IMR-90 (cell line): ENCODE measurements at regions not wholly inside any gene's neighbourhood (a gene's known extent, or its start where the extent isn't known, plus 50 kb on each side); places are given as distances from the start of the nearest gene placed in this dataset.

Experiments used
- ATAC-seq: fragments of 200-7000 bp; cut with Tn5 transposase; 2 replicates; pipeline ENCODE4 v1.9.1; 2020; ENCODE audit warnings: low read depth, mild to moderate bottlenecking, moderate library complexity
- BruUV-seq: library from RNA; stranded (reverse); fragments of 400-500 nt; replicated peaks from 2 replicates; lab custom pipeline; 2021; lab: Mats Ljungman, UMichigan
- CTCF ChIA-PET: fragments of 300-600 bp; formaldehyde crosslinking; extraction: SDS; loops from one replicate; lab custom pipeline; 2021; ENCODE audit warnings: antibody characterized with exemption; lab: Yijun Ruan, JAX
- POLR2A ChIA-PET: fragments of 300-600 bp; sonication (Branson Sonifier 250); formaldehyde crosslinking; loops from one replicate; lab custom pipeline; 2022; ENCODE audit warnings: antibody characterized with exemption; ENCODE audit not compliant: unreplicated experiment; lab: Charles Lee
- DNase-seq: peaks from one replicate; pipeline ENCODE4 v3.0.0; 2013
- H2AFZ ChIP-seq: replicated peaks from 2 replicates; pipeline ENCODE3; 2013; ENCODE audit warnings: low read length, mild to moderate bottlenecking; ENCODE audit not compliant: poor library complexity
- H2AK5ac ChIP-seq: 2 replicates; pipeline ENCODE4 v1.6.1; 2013; ENCODE audit warnings: low read depth, low read length, inconsistent platforms
- H2AK9ac ChIP-seq: replicated peaks from 2 replicates; pipeline ENCODE3; 2013; ENCODE audit warnings: mild to moderate bottlenecking, low read depth, low read length, moderate library complexity; ENCODE audit not compliant: poor library complexity
- H2BK120ac ChIP-seq: 2 replicates; pipeline ENCODE4 v1.6.1; 2013; ENCODE audit warnings: low read depth, low read length, inconsistent platforms
- H2BK15ac ChIP-seq: 3 replicates; pipeline ENCODE4 v1.6.1; 2013; ENCODE audit warnings: low read depth, low read length, inconsistent platforms
- H2BK20ac ChIP-seq: 2 replicates; pipeline ENCODE4 v1.6.1; 2013; ENCODE audit warnings: low read depth, mild to moderate bottlenecking, inconsistent platforms, low read length, moderate library complexity
- H2BK5ac ChIP-seq: 2 replicates; pipeline ENCODE4 v1.6.1; 2013; ENCODE audit warnings: mild to moderate bottlenecking, low read depth, low read length, inconsistent platforms; ENCODE audit not compliant: poor library complexity, severe bottlenecking
- H3K14ac ChIP-seq: replicated peaks from 2 replicates; pipeline ENCODE4 v1.6.1; 2013; ENCODE audit warnings: low read depth, low read length, inconsistent platforms
- H3K18ac ChIP-seq: 2 replicates; pipeline ENCODE4 v1.6.1; 2013; ENCODE audit warnings: low read depth, low read length, control low read depth
- H3K23ac ChIP-seq: 2 replicates; pipeline ENCODE4 v1.6.1; 2013; ENCODE audit warnings: low read depth, low read length, inconsistent platforms
- H3K27ac ChIP-seq: 2 replicates; pipeline ENCODE4 v1.5.1; 2013; ENCODE audit warnings: mild to moderate bottlenecking, control low read depth, low read length; ENCODE audit not compliant: insufficient read depth
- H3K27me3 ChIP-seq: 2 replicates; pipeline ENCODE4 v1.6.1; 2013; ENCODE audit warnings: low read length; ENCODE audit not compliant: control insufficient read depth, insufficient read depth
- H3K36me3 ChIP-seq: 2 replicates; pipeline ENCODE4 v1.6.1; 2013; ENCODE audit warnings: low read length, mixed read lengths; ENCODE audit not compliant: control insufficient read depth, insufficient read depth
- H3K4ac ChIP-seq: 2 replicates; pipeline ENCODE4 v1.6.1; 2013; ENCODE audit warnings: low read depth, low read length, inconsistent platforms
- H3K4me1 ChIP-seq: 2 replicates; pipeline ENCODE4 v1.6.1; 2013; ENCODE audit warnings: low read length, mixed read lengths; ENCODE audit not compliant: control insufficient read depth, insufficient read depth
- H3K4me2 ChIP-seq: 2 replicates; pipeline ENCODE4 v1.6.1; 2013; ENCODE audit warnings: low read depth, mild to moderate bottlenecking, control low read depth, low read length, moderate library complexity
- H3K4me3 ChIP-seq: 2 replicates; pipeline ENCODE4 v1.5.1; 2013; ENCODE audit warnings: low read depth, mild to moderate bottlenecking, control low read depth, low read length, moderate library complexity; ENCODE audit not compliant: insufficient read depth
- H3K56ac ChIP-seq: 2 replicates; pipeline ENCODE4 v1.6.1; 2013; ENCODE audit warnings: low read length, inconsistent platforms; ENCODE audit not compliant: insufficient read depth; ENCODE audit errors: extremely low read depth
- H3K79me1 ChIP-seq, 2 experiments: 2 replicates each; pipeline ENCODE4 v1.6.1; 2013; ENCODE audit warnings: low read length in 2 of 2, inconsistent platforms in 1 of 2, low read depth in 1 of 2
- H3K9ac ChIP-seq: 2 replicates; pipeline ENCODE4 v1.6.1; 2013; ENCODE audit warnings: low read depth, low read length, control low read depth
- H3K9me1 ChIP-seq: 2 replicates; pipeline ENCODE4 v1.6.1; 2013; ENCODE audit warnings: low read length, inconsistent platforms; ENCODE audit not compliant: insufficient read depth
- H3K9me3 ChIP-seq: 2 replicates; pipeline ENCODE4 v1.6.1; 2013; ENCODE audit warnings: low read length; ENCODE audit not compliant: control insufficient read depth, insufficient read depth
- H4K20me1 ChIP-seq: 2 replicates; pipeline ENCODE4 v1.6.1; 2013; ENCODE audit warnings: low read length, inconsistent platforms; ENCODE audit not compliant: insufficient read depth
- H4K5ac ChIP-seq: 2 replicates; pipeline ENCODE4 v1.6.1; 2013; ENCODE audit warnings: mild to moderate bottlenecking, low read depth, low read length, control low read depth
- H4K8ac ChIP-seq, 2 experiments: 2 replicates each; pipeline ENCODE4 v1.6.1; 2013; ENCODE audit warnings: low read depth in 2 of 2, low read length in 2 of 2, control low read depth in 1 of 2, inconsistent platforms in 1 of 2
- H4K91ac ChIP-seq: 2 replicates; pipeline ENCODE4 v1.6.1; 2013; ENCODE audit warnings: low read depth, low read length, inconsistent platforms; ENCODE audit not compliant: insufficient read depth
- FOS ChIP-seq: fragments of 150-350 bp; IDR thresholded peaks from 2 replicates; pipeline ENCODE4 v1.6.1; 2016; ENCODE audit warnings: low read depth, low read length
- MAFK ChIP-seq: IDR thresholded peaks from 2 replicates; pipeline ENCODE4 v1.6.1; 2012; ENCODE audit warnings: low read depth, low read length, improper control_type of control experiment
- NFE2L2 ChIP-seq: fragments of 150-350 bp; IDR thresholded peaks from 2 replicates; pipeline ENCODE4 v1.6.1; 2016; ENCODE audit warnings: low read depth, mild to moderate bottlenecking, low read length
- SMC3 ChIP-seq: fragments of 150-350 bp; IDR thresholded peaks from 2 replicates; pipeline ENCODE4 v1.6.1; 2016; ENCODE audit warnings: low read depth, mild to moderate bottlenecking, antibody characterized with exemption, low read length, moderate library complexity
- WGBS, 2 experiments: methylation state at CpG; one replicate each; pipeline versions ENCODE4 v1.1.5 to v1.1.7; 2013; ENCODE audit warnings: missing lambda C conversion rate in 2 of 2; ENCODE audit not compliant: insufficient read length in 1 of 2; ENCODE audit errors: extremely low coverage in 2 of 2; 5-methylcytosine and 5-hydroxymethylcytosine counted together
- dilution Hi-C: fragments of 300-500 bp; cut with HindIII; formaldehyde crosslinking; loops from one replicate; pipeline ENCODE4 v1.14.3; 2018; ENCODE audit warnings: low sequenced_read_pairs; ENCODE audit not compliant: unreplicated experiment
- in situ Hi-C: fragments of 300-500 bp; cut with MboI; formaldehyde crosslinking; loops from 3 replicates; pipeline ENCODE4 v1.14.3; 2019; ENCODE audit warnings: low sequenced_read_pairs, inconsistent platforms, mixed read lengths
- intact Hi-C: fragments of 100-400 bp; cut with micrococcal nuclease; formaldehyde crosslinking; loops from 2 replicates; pipeline ENCODE4 v1.10.0; 2022
- TF ChIP-seq, protein P1 (sequence below): fragments of 150-350 bp; IDR thresholded peaks from 2 replicates; pipeline ENCODE4 v1.6.1; 2017; ENCODE audit warnings: mild to moderate bottlenecking, antibody characterized with exemption, low read length, low read depth
- TF ChIP-seq, protein P2 (sequence below): conservative IDR thresholded peaks from 2 replicates; pipeline ENCODE4 v1.5.1; 2012; ENCODE audit warnings: mild to moderate bottlenecking, low read depth, low read length, improper control_type of control experiment

DNA sequence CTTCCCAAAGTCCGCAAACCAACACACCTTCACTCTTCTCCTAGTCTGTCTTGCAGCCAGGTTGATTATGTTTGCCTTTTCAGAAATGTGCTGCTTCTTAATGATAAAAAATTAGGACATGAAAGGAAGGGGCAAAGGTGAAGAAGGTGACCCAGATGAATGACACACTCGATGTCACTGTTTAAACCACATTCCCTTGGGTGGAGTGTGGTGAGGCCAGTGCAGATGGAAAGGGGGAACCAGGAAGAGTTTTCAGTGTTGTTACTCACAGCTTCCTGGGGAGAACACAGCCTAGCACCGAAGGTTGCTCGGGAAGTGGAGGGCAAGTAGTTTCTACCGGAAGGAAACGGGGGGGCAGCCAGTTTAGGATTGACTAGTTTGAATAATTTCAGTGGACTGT lies 57.2 kb upstream of the BOD1L2 start:
- no peak overlapping the region for H3K4me3 ChIP-seq
- H3K4me1 ChIP-seq = no peaks in the 10 kb centered on the region
- no peak overlapping the region for H2AFZ ChIP-seq
- BruUV-seq = no TSS peak
- no peaks in the 10 kb centered on the region for H4K20me1 ChIP-seq
- no peak overlapping the region for H2BK15ac ChIP-seq
- no peaks in the 10 kb centered on the region for H3K79me1 ChIP-seq
- H2BK20ac ChIP-seq = no peak overlapping the region
- in situ Hi-C loops = no loop called here
- ChIA-PET POLR2A (no interaction called here), CTCF (no interaction called here)
- no peak overlapping the region for H3K23ac ChIP-seq
- H3K4ac ChIP-seq = no peak overlapping the region
- dilution Hi-C loops = no loop called here
- no peak overlapping the region for H4K8ac ChIP-seq
- no peak for TF ChIP-seq FOS
- TF ChIP-seq, protein P1, sequence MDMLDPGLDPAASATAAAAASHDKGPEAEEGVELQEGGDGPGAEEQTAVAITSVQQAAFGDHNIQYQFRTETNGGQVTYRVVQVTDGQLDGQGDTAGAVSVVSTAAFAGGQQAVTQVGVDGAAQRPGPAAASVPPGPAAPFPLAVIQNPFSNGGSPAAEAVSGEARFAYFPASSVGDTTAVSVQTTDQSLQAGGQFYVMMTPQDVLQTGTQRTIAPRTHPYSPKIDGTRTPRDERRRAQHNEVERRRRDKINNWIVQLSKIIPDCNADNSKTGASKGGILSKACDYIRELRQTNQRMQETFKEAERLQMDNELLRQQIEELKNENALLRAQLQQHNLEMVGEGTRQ = no peak
- TF ChIP-seq NFE2L2 = no peak
- no peak for TF ChIP-seq SMC3
- TF ChIP-seq, protein P2, sequence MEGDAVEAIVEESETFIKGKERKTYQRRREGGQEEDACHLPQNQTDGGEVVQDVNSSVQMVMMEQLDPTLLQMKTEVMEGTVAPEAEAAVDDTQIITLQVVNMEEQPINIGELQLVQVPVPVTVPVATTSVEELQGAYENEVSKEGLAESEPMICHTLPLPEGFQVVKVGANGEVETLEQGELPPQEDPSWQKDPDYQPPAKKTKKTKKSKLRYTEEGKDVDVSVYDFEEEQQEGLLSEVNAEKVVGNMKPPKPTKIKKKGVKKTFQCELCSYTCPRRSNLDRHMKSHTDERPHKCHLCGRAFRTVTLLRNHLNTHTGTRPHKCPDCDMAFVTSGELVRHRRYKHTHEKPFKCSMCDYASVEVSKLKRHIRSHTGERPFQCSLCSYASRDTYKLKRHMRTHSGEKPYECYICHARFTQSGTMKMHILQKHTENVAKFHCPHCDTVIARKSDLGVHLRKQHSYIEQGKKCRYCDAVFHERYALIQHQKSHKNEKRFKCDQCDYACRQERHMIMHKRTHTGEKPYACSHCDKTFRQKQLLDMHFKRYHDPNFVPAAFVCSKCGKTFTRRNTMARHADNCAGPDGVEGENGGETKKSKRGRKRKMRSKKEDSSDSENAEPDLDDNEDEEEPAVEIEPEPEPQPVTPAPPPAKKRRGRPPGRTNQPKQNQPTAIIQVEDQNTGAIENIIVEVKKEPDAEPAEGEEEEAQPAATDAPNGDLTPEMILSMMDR = no peak
- TF ChIP-seq MAFK = no peak
- no peak overlapping the region for H2AK9ac ChIP-seq
- no peak overlapping the region for H4K5ac ChIP-seq
- no peak overlapping the region for H3K9ac ChIP-seq
- no peak overlapping the region for H3K14ac ChIP-seq
- WGBS, 2 experiments = no CpG with 5 or more reads among the region's 6 CpGs
- intact Hi-C loops = no loop called here
- H3K27ac ChIP-seq = no peak overlapping the region
- H4K91ac ChIP-seq = no peak overlapping the region
- no peak overlapping the region for H3K4me2 ChIP-seq
- no peaks in the 10 kb centered on the region for H3K9me3 ChIP-seq
- H3K36me3 ChIP-seq = no peaks in the 10 kb centered on the region
- no peak overlapping the region for H2AK5ac ChIP-seq
- H2BK5ac ChIP-seq = no peak overlapping the region
- H3K56ac ChIP-seq = no peak overlapping the region
- H3K9me1 ChIP-seq = no peaks in the 10 kb centered on the region
- no peak overlapping the region for H2BK120ac ChIP-seq
- no peaks in the 10 kb centered on the region; the same call in none of the 2 replicates for H3K27me3 ChIP-seq
- no peak overlapping the region for H3K18ac ChIP-seq
- DNase-seq (no peak), ATAC-seq (no peak)
